Suprapubic skin (tissue), 4 donors: ENCODE measurements at regions not wholly inside any gene's neighbourhood (a gene's known extent, or its start where the extent isn't known, plus 50 kb on each side); places are given as distances from the start of the nearest gene placed in this dataset.

Source experiments
- DNase-seq, 2 donors: peaks; one replicate each; pipeline ENCODE4 v3.0.0-alpha.2; 2019; ENCODE audit warnings: low spot score in 2 of 2
- H3K27ac ChIP-seq: fragments of 200-600 bp; sonication (generic); one replicate; pipeline ENCODE4 v1.5.1; 2019
- H3K27me3 ChIP-seq: fragments of 200-600 bp; sonication (generic); one replicate; pipeline ENCODE4 v1.5.1; 2019
- H3K36me3 ChIP-seq: fragments of 200-600 bp; sonication (generic); one replicate; pipeline ENCODE4 v1.5.1; 2019
- H3K4me1 ChIP-seq: fragments of 200-600 bp; sonication (generic); one replicate; pipeline ENCODE4 v1.5.1; 2019
- H3K4me3 ChIP-seq: fragments of 200-600 bp; sonication (generic); one replicate; pipeline ENCODE4 v1.5.1; 2019; ENCODE audit warnings: mild to moderate bottlenecking
- H3K9me3 ChIP-seq: fragments of 200-600 bp; sonication (generic); one replicate; pipeline ENCODE4 v1.5.1; 2019
- EP300 ChIP-seq: sonication (generic); formaldehyde crosslinking; IDR thresholded peaks from one replicate; pipeline ENCODE4 v1.6.1; 2017; ENCODE audit warnings: antibody characterized with exemption
- POLR2A ChIP-seq, 2 donors: fragments of 450-650 bp; IDR thresholded peaks; one replicate each; pipeline ENCODE4 v1.6.1; 2017; ENCODE audit warnings: antibody characterized with exemption in 2 of 2, mild to moderate bottlenecking in 2 of 2, moderate library complexity in 2 of 2
- POLR2AphosphoS5 ChIP-seq, 3 donors: sonication (generic); formaldehyde crosslinking; IDR thresholded peaks; one replicate each; pipeline ENCODE4 v1.6.1; 2017; ENCODE audit warnings: antibody characterized with exemption in 3 of 3
- WGBS: methylation state at CpG from one replicate; pipeline ENCODE4 v1.1.5; 2018; 5-methylcytosine and 5-hydroxymethylcytosine counted together
- TF ChIP-seq, protein P1 (sequence below), 2 donors: fragments of 200-600 bp in 1 of 2; fragments of 450-650 bp in 1 of 2; sonication (generic) in 1 of 2; IDR thresholded peaks; one replicate each; pipeline ENCODE4 v1.5.1; 2016 to 2019; ENCODE audit warnings: antibody characterized with exemption in 2 of 2, mild to moderate bottlenecking in 1 of 2, moderate library complexity in 1 of 2

DNA sequence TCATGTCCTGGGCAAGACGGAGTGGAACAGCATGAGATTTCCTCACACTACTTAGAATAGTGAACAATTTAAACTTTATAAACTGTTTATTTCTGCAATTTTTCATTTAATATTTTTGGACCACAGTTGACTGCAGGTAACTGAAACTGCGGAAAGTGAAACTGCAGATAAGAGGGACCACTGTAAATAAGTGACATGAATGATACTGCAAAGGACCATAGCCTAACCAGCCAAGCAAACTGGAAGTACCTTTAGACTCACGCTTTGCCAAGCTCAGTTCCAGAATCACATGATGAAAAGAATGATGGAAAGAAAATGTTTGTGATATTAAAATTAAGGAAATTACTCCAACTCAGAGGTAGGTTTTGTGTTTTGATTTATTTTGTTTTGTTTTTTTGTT lies 94.6 kb upstream of the ITGA4 start:
- Histone ChIP-seq H3K27me3 (no peaks in the 10 kb centered on the region), H3K9me3 (no peaks in the 10 kb centered on the region), H3K36me3 (no peaks in the 10 kb centered on the region), H3K4me3 (no peak overlapping the region), H3K27ac (no peak overlapping the region), H3K4me1 (no peaks in the 10 kb centered on the region)
- 94% methylated on average over 3 of the region's 3 CpGs for WGBS
- DNase-seq: no peak
- TF ChIP-seq, protein P1, sequence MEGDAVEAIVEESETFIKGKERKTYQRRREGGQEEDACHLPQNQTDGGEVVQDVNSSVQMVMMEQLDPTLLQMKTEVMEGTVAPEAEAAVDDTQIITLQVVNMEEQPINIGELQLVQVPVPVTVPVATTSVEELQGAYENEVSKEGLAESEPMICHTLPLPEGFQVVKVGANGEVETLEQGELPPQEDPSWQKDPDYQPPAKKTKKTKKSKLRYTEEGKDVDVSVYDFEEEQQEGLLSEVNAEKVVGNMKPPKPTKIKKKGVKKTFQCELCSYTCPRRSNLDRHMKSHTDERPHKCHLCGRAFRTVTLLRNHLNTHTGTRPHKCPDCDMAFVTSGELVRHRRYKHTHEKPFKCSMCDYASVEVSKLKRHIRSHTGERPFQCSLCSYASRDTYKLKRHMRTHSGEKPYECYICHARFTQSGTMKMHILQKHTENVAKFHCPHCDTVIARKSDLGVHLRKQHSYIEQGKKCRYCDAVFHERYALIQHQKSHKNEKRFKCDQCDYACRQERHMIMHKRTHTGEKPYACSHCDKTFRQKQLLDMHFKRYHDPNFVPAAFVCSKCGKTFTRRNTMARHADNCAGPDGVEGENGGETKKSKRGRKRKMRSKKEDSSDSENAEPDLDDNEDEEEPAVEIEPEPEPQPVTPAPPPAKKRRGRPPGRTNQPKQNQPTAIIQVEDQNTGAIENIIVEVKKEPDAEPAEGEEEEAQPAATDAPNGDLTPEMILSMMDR (IDR thresholded peaks at IDR 0.05): no peak
- no peak for TF ChIP-seq POLR2AphosphoS5 (IDR thresholded peaks at IDR 0.05)
- TF ChIP-seq EP300: no peak
- no peak for TF ChIP-seq POLR2A (IDR thresholded peaks at IDR 0.05)

DNA sequence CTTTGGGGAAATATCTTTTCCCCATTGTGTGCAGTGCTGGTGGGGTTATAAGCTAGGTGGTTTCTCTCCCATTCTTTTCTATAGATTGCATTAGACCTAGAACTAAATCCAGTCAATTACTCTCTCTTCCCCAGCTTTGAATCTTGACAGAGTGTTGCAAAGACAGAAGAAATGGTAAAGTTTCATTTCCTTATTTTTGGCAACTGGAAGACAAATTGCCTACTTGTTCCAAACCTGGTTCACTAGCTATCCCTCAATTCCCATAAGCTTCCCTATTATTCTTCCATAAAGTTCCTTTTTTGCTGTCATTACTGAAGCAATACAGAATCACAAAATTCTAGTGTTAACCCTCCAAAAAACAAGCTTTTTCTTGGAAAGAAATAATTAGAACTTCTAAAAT lies 94.0 kb upstream of the ITGA4 start:
- H3K4me1 ChIP-seq: no peaks in the 10 kb centered on the region
- H3K27me3 ChIP-seq: no peaks in the 10 kb centered on the region
- no peak overlapping the region for H3K4me3 ChIP-seq
- no peaks in the 10 kb centered on the region for H3K9me3 ChIP-seq
- H3K27ac ChIP-seq: no peak overlapping the region
- no peak for DNase-seq
- TF ChIP-seq POLR2AphosphoS5 (IDR thresholded peaks at IDR 0.05) (no peak), EP300 (no peak), POLR2A (IDR thresholded peaks at IDR 0.05) (no peak)
- TF ChIP-seq, protein P1 (IDR thresholded peaks at IDR 0.05): no peak
- H3K36me3 ChIP-seq: no peaks in the 10 kb centered on the region

DNA sequence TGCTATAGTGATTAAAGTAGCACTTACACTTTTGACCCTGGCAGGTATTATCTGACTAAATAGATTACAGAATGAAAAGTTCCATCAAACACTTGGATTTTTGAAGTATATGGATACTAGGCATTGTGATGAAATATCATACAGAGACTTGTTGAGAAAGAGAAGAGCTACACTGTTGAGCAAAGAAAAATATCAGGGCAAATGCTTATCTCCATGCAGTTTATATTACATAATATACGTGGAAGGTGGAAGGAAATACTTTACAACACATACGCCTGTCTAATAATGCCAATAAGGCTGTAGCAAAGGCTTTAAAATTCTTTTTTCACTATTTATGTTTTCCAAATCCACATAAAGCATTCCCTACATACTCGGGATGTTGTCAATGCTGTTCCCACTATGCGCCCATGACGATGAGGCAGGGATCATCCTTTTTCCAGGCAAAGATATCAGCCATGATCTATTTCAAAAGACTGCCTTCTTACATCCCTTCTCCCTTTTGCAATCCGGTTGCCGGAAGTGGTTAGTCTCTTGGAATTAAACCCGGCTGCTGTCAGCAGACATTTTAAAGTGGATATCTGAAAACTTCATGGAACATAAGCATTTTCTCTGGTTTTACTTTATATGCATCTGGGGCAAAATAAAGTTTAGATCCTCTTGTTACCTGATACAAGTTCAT lies 92.6 kb upstream of the ITGA4 start:
- Histone ChIP-seq H3K36me3 (no peaks in the 10 kb centered on the region), H3K4me3 (no peak overlapping the region), H3K27me3 (no peaks in the 10 kb centered on the region), H3K4me1 (no peaks in the 10 kb centered on the region), H3K27ac (no peak overlapping the region), H3K9me3 (no peaks in the 10 kb centered on the region)
- 90% methylated on average over 8 of the region's 8 CpGs for WGBS
- TF ChIP-seq EP300: no peak
- TF ChIP-seq, protein P1 (IDR thresholded peaks at IDR 0.05): no peak
- TF ChIP-seq POLR2A (IDR thresholded peaks at IDR 0.05): no peak
- TF ChIP-seq POLR2AphosphoS5 (IDR thresholded peaks at IDR 0.05): no peak
- no peak for DNase-seq

DNA sequence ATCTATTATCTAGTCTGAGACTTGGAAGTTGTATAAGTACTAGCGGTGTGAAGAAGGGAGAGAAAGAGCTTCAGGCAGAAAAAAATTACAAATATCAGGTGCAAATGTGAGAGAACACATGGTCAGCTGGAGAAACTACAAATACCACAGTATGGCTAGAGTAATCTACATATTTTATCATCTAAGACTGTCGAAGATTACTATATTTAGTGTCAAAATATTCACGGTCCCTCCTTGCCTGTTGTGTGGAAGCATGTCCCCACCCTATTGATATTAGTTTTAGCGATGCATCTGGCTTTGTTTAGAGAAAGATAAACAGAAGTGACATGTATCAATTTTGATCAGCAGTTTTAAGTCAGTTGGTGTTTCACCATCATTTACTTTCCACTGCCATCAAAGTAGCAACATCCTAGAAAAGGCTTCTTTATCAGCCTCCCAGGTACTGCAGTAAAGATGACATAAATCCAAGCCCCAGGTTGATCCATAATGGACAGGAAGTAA lies 90.5 kb upstream of the ITGA4 start:
- no peak overlapping the region for H3K27ac ChIP-seq
- DNase-seq: no peak
- no peaks in the 10 kb centered on the region for H3K9me3 ChIP-seq
- H3K4me3 ChIP-seq: no peak overlapping the region
- WGBS: 82% methylated on average over 4 of the region's 4 CpGs
- TF ChIP-seq, protein P1 (IDR thresholded peaks at IDR 0.05): no peak
- H3K36me3 ChIP-seq: no peaks in the 10 kb centered on the region
- H3K4me1 ChIP-seq: no peaks in the 10 kb centered on the region
- H3K27me3 ChIP-seq: no peaks in the 10 kb centered on the region

DNA sequence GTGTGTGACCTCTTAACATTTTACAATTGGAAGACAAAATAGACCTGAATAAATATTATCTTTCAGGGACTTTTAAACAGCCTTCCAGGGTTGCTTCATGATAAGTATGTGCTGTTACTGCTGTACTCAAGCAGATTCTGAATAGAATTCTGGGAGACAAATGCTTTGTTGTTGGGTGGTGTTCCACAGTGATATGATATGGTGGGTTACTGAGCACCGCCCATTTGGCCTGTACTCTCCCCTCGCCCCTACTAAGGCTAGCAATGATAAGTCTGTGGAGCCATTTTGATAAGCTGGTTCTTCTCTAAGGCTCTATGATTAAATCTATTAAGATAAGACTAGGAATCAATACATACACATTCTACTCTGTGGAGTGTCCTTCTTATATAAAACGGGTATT lies 89.8 kb upstream of the ITGA4 start:
- Histone ChIP-seq H3K36me3 (no peaks in the 10 kb centered on the region), H3K4me1 (no peaks in the 10 kb centered on the region), H3K27ac (no peak overlapping the region), H3K27me3 (no peaks in the 10 kb centered on the region), H3K4me3 (no peak overlapping the region), H3K9me3 (no peaks in the 10 kb centered on the region)
- WGBS: 95% methylated on average over 3 of the region's 3 CpGs
- no peak for DNase-seq
- TF ChIP-seq POLR2A (IDR thresholded peaks at IDR 0.05) (no peak), POLR2AphosphoS5 (IDR thresholded peaks at IDR 0.05) (no peak)
